ENCODE measurements at regions not wholly inside any gene's neighbourhood (a gene's known extent, or its start where the extent isn't known, plus 50 kb on each side); places are given as distances from the start of the nearest gene placed in this dataset.

DNA sequence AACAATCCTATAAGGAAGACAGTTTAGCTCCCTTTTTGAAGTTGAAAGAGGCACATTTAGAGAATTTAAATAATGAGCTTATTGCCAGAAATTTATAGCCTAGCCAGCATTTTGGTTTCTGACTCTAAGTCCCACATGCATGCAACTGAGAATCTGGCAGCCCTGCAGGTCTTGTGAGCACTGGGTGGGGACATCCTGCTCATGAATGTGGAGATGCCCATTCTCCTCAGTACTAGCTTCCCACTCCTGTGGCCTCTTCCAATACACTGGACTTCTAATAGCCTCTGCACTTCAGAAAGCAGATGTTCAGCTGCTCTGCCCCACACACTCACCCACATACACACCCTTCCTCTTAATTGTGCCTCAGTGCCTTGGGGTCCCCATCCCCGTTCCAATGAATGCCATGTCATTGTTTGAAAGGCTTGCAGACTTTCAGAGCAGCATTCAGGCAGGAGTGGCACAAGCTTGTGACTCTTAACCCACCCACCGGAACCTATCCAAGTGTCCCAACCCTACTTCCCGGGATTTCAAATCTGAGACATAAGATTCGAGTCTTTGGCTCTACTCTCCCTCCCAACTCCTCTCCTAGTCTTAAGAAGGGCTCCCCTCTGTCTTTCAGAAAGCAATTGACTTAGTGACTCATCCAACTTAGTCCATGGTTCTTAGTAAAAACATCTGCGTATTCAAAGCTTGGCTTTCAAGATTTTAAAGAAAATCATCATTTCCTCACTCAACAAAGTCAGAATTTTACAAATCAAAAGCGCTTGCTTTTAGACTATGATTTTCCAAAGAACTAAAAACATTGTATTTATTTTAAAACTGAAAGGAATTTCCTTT is 80.0 kb upstream of the FREM2 start:
- ChIA-PET POLR2A (no interaction called here), CTCF (no interaction called here)
- no peaks in the 10 kb centered on the region for H3K36me3 ChIP-seq (ENCODE audit: control insufficient read depth, insufficient read depth, low read length)
- BruUV-seq (replicated peaks), result no TSS peak
- ATAC-seq (no peak), DNase-seq (ENCODE audit: low read depth, low spot score) (no peak)
- no peaks in the 10 kb centered on the region for H3K9me3 ChIP-seq (ENCODE audit: control insufficient read depth, insufficient read depth, low read depth, low read length)
- TF ChIP-seq, protein P1, sequence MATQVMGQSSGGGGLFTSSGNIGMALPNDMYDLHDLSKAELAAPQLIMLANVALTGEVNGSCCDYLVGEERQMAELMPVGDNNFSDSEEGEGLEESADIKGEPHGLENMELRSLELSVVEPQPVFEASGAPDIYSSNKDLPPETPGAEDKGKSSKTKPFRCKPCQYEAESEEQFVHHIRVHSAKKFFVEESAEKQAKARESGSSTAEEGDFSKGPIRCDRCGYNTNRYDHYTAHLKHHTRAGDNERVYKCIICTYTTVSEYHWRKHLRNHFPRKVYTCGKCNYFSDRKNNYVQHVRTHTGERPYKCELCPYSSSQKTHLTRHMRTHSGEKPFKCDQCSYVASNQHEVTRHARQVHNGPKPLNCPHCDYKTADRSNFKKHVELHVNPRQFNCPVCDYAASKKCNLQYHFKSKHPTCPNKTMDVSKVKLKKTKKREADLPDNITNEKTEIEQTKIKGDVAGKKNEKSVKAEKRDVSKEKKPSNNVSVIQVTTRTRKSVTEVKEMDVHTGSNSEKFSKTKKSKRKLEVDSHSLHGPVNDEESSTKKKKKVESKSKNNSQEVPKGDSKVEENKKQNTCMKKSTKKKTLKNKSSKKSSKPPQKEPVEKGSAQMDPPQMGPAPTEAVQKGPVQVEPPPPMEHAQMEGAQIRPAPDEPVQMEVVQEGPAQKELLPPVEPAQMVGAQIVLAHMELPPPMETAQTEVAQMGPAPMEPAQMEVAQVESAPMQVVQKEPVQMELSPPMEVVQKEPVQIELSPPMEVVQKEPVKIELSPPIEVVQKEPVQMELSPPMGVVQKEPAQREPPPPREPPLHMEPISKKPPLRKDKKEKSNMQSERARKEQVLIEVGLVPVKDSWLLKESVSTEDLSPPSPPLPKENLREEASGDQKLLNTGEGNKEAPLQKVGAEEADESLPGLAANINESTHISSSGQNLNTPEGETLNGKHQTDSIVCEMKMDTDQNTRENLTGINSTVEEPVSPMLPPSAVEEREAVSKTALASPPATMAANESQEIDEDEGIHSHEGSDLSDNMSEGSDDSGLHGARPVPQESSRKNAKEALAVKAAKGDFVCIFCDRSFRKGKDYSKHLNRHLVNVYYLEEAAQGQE (IDR thresholded peaks at IDR 0.05; ENCODE audit: insufficient read depth in 1 of 2, low read depth in 2 of 2, low read length in 1 of 2), result no peak
- TF ChIP-seq SIN3A (IDR thresholded peaks at IDR 0.05; ENCODE audit: borderline replicate concordance, insufficient read depth, low read depth, low read length) (no peak), POLR2AphosphoS5 (IDR thresholded peaks at IDR 0.05; ENCODE audit: low read depth, low read length) (no peak), TCF7L2 (IDR thresholded peaks at IDR 0.05; ENCODE audit: low read depth, low read length) (no peak)
- TF ChIP-seq, protein P2, sequence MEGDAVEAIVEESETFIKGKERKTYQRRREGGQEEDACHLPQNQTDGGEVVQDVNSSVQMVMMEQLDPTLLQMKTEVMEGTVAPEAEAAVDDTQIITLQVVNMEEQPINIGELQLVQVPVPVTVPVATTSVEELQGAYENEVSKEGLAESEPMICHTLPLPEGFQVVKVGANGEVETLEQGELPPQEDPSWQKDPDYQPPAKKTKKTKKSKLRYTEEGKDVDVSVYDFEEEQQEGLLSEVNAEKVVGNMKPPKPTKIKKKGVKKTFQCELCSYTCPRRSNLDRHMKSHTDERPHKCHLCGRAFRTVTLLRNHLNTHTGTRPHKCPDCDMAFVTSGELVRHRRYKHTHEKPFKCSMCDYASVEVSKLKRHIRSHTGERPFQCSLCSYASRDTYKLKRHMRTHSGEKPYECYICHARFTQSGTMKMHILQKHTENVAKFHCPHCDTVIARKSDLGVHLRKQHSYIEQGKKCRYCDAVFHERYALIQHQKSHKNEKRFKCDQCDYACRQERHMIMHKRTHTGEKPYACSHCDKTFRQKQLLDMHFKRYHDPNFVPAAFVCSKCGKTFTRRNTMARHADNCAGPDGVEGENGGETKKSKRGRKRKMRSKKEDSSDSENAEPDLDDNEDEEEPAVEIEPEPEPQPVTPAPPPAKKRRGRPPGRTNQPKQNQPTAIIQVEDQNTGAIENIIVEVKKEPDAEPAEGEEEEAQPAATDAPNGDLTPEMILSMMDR (IDR thresholded peaks at IDR 0.05), result no peak
- no peak overlapping the region for H3K4me3 ChIP-seq (ENCODE audit: low read depth in 2 of 2, low read length in 2 of 2)
- H3K27ac ChIP-seq (ENCODE audit: low read length), result no peak overlapping the region
- no peaks in the 10 kb centered on the region for H3K4me1 ChIP-seq (ENCODE audit: control insufficient read depth, insufficient read depth, low read length)
- intact Hi-C loops (cut with micrococcal nuclease; ENCODE audit: unreplicated experiment) (no loop called here), in situ Hi-C loops (cut with HindIII; ENCODE audit: low pct_unique_long_range_greater_than_20kb, low sequenced_read_pairs) (no loop called here)
- no peaks in the 10 kb centered on the region for H3K27me3 ChIP-seq (ENCODE audit: control insufficient read depth, insufficient read depth, low read length)

- Histone ChIP-seq H3K4me1 (ENCODE audit: control insufficient read depth, insufficient read depth, low read length) (no peaks in the 10 kb centered on the region), H3K36me3 (ENCODE audit: control insufficient read depth, insufficient read depth, low read length) (no peaks in the 10 kb centered on the region), H3K9me3 (ENCODE audit: control insufficient read depth, insufficient read depth, low read depth, low read length) (no peaks in the 10 kb centered on the region), H3K27me3 (ENCODE audit: control insufficient read depth, insufficient read depth, low read length) (no peaks in the 10 kb centered on the region), H3K4me3 (ENCODE audit: low read depth in 2 of 2, low read length in 2 of 2) (no peak overlapping the region), H3K27ac (ENCODE audit: low read length) (no peak overlapping the region)
- ChIA-PET CTCF (no interaction called here), POLR2A (no interaction called here)
- TF ChIP-seq TCF7L2 (IDR thresholded peaks at IDR 0.05; ENCODE audit: low read depth, low read length), result no peak
- TF ChIP-seq, protein P1 (IDR thresholded peaks at IDR 0.05; ENCODE audit: insufficient read depth in 1 of 2, low read depth in 2 of 2, low read length in 1 of 2), result no peak
- no peak for TF ChIP-seq POLR2AphosphoS5 (IDR thresholded peaks at IDR 0.05; ENCODE audit: low read depth, low read length)
- TF ChIP-seq, protein P2 (IDR thresholded peaks at IDR 0.05), result no peak
- no peak for TF ChIP-seq SIN3A (IDR thresholded peaks at IDR 0.05; ENCODE audit: borderline replicate concordance, insufficient read depth, low read depth, low read length)
- no TSS peak for BruUV-seq (replicated peaks)
- in situ Hi-C loops (cut with HindIII; ENCODE audit: low pct_unique_long_range_greater_than_20kb, low sequenced_read_pairs), result no loop called here
- intact Hi-C loops (cut with micrococcal nuclease; ENCODE audit: unreplicated experiment), result no loop called here
- no peak for DNase-seq (ENCODE audit: low read depth, low spot score)
- no peak for ATAC-seq
Observed at GRCh38 chr13:38617936-38618335, 68.9 kb upstream of the FREM2 start.
